ENCODE measurements at regions not wholly inside any gene's neighbourhood (a gene's known extent, or its start where the extent isn't known, plus 50 kb on each side); places are given as distances from the start of the nearest gene placed in this dataset.

GRCh38 chr1:219050086-219050821, 123.4 kb upstream of the LYPLAL1 start:
- in situ Hi-C loops (cut with MboI; ENCODE audit: low pct_unique_long_range_greater_than_20kb, low sequenced_read_pairs, unreplicated experiment) = no loop called here
- TF ChIP-seq CTCF (IDR thresholded peaks at IDR 0.05; ENCODE audit: extremely low read depth, insufficient read depth, missing control alignments) = no peak
- no peak for DNase-seq (ENCODE audit: low spot score)

- TF ChIP-seq CTCF (IDR thresholded peaks at IDR 0.05; ENCODE audit: extremely low read depth, insufficient read depth, missing control alignments) = no peak
- in situ Hi-C loops (cut with MboI; ENCODE audit: low pct_unique_long_range_greater_than_20kb, low sequenced_read_pairs, unreplicated experiment) = no loop called here
- DNase-seq (ENCODE audit: low spot score) = no peak
These were observed 122.9 kb upstream of the LYPLAL1 start for GRCh38 chr1:219050822-219051125.

- in situ Hi-C loops (cut with MboI; ENCODE audit: low pct_unique_long_range_greater_than_20kb, low sequenced_read_pairs, unreplicated experiment) = no loop called here
- TF ChIP-seq CTCF (IDR thresholded peaks at IDR 0.05; ENCODE audit: extremely low read depth, insufficient read depth, missing control alignments) = no peak
- DNase-seq (ENCODE audit: low spot score) = no peak
These were observed 122.1 kb upstream of the LYPLAL1 start for GRCh38 chr1:219051547-219051946.

DNA sequence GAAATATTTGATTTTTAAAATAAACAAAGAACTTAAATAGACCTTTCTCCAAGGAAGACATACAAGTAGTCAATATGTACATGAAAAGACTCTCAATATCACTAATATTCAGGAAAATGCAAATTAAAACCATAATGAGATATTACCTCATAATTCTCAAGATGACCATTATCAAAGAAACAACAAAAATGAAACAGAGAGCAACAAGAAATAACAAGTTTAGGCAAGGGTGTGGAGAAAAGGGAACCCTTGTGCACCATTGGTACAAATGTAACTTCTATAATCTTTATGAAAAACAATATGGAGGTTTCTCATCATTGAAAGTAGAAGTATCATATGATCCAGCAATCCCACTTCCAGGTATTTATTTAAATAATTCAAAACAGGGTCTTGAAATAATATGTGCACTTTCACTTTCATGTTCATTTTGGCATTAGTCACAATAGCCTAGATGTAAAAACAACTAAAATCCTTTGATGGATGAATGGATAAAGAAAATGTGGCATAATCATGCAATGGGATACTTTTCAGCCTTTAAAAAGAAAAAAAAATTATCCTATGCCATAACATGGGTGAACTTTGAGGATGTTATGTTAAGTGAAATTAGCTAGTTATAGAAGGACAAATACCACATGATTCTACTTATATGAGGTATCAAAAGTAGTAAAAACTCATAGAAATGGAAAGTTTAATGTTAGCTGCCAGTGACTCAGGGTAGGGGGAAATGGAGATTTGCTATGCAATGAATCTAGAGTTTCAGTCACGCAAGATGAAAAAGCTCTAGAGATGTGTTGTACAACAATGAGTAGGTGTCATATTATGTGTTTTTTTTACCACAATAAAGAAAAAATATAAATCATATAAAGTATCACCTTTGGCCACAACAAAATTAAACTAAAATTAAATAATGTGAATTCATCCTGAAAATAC, 114.5 kb upstream of the LYPLAL1 start:
- in situ Hi-C loops (cut with MboI; ENCODE audit: low pct_unique_long_range_greater_than_20kb, low sequenced_read_pairs, unreplicated experiment) = no loop called here
- no peak for DNase-seq (ENCODE audit: low spot score)
- TF ChIP-seq CTCF (IDR thresholded peaks at IDR 0.05; ENCODE audit: extremely low read depth, insufficient read depth, missing control alignments) = no peak

GRCh38 chr1:219060798-219061197, 112.9 kb upstream of the LYPLAL1 start:
- in situ Hi-C loops (cut with MboI; ENCODE audit: low pct_unique_long_range_greater_than_20kb, low sequenced_read_pairs, unreplicated experiment) = no loop called here
- no peak for DNase-seq (ENCODE audit: low spot score)
- no peak for TF ChIP-seq CTCF (IDR thresholded peaks at IDR 0.05; ENCODE audit: extremely low read depth, insufficient read depth, missing control alignments)

DNA sequence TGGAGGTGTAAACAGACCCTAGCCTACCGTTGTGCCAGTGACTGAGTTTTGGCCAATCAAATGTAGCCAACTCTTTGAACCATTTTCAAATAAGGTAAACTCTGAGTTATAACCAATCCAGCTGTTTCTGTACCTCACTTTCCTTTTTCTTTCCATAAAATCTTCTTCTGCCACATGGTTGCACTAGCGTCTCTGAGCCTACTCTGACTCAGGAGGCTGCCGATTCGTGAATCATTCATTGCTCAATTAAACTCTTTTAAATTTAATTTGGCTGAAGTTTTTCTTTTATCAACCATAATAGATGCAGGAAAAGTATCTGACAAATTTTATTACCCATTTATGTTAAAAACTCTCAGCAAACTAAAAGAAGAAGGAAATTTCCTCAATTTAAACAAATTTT, 111.5 kb upstream of the LYPLAL1 start:
- DNase-seq (ENCODE audit: low spot score) = no peak
- TF ChIP-seq CTCF (IDR thresholded peaks at IDR 0.05; ENCODE audit: extremely low read depth, insufficient read depth, missing control alignments) = no peak
- in situ Hi-C loops (cut with MboI; ENCODE audit: low pct_unique_long_range_greater_than_20kb, low sequenced_read_pairs, unreplicated experiment) = no loop called here
